NB4 (cell line): ENCODE measurements at regions not wholly inside any gene's neighbourhood (a gene's known extent, or its start where the extent isn't known, plus 50 kb on each side); places are given as distances from the start of the nearest gene placed in this dataset.

Experiments used
- POLR2A ChIP-seq: IDR thresholded peaks from 2 replicates; pipeline ENCODE4 v1.6.1; 2011; ENCODE audit warnings: mild to moderate bottlenecking; ENCODE audit not compliant: insufficient read length; ENCODE audit errors: extremely low read depth
- TF ChIP-seq, protein P1 (sequence below): IDR thresholded peaks from one replicate; pipeline ENCODE4 v1.5.1; 2012; ENCODE audit warnings: low read depth, low read length

GRCh38 chr4:184961660-184962059, 56.6 kb upstream of the HELT start:
- TF ChIP-seq, protein P1, sequence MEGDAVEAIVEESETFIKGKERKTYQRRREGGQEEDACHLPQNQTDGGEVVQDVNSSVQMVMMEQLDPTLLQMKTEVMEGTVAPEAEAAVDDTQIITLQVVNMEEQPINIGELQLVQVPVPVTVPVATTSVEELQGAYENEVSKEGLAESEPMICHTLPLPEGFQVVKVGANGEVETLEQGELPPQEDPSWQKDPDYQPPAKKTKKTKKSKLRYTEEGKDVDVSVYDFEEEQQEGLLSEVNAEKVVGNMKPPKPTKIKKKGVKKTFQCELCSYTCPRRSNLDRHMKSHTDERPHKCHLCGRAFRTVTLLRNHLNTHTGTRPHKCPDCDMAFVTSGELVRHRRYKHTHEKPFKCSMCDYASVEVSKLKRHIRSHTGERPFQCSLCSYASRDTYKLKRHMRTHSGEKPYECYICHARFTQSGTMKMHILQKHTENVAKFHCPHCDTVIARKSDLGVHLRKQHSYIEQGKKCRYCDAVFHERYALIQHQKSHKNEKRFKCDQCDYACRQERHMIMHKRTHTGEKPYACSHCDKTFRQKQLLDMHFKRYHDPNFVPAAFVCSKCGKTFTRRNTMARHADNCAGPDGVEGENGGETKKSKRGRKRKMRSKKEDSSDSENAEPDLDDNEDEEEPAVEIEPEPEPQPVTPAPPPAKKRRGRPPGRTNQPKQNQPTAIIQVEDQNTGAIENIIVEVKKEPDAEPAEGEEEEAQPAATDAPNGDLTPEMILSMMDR: no peak
- no peak for TF ChIP-seq POLR2A
